Neuron (in vitro differentiated cells): ENCODE measurements at regions not wholly inside any gene's neighbourhood (a gene's known extent, or its start where the extent isn't known, plus 50 kb on each side); places are given as distances from the start of the nearest gene placed in this dataset.

ENCODE experiments used
- H2AFZ ChIP-seq: one replicate; pipeline ENCODE4 v1.6.1; 2013; ENCODE audit warnings: low read depth, mild to moderate bottlenecking, inconsistent platforms, low read length, moderate library complexity
- H3K27me3 ChIP-seq: one replicate; pipeline ENCODE4 v1.6.1; 2013; ENCODE audit warnings: low read length; ENCODE audit not compliant: insufficient read depth
- H3K36me3 ChIP-seq: one replicate; pipeline ENCODE4 v1.6.1; 2013; ENCODE audit warnings: low read length; ENCODE audit not compliant: insufficient read depth
- H3K4me1 ChIP-seq: one replicate; pipeline ENCODE4 v1.6.1; 2013; ENCODE audit warnings: low read length; ENCODE audit not compliant: insufficient read depth
- H3K4me3 ChIP-seq: 2 replicates; pipeline ENCODE4 v1.5.1; 2013; ENCODE audit warnings: mild to moderate bottlenecking, low read length, moderate library complexity
- H3K9me3 ChIP-seq: one replicate; pipeline ENCODE4 v1.6.1; 2013; ENCODE audit warnings: low read length

- Histone ChIP-seq H3K4me3 (no peak overlapping the region), H3K4me1 (no peaks in the 10 kb centered on the region), H3K9me3 (no peaks in the 10 kb centered on the region), H2AFZ (no peak overlapping the region), H3K36me3 (no peaks in the 10 kb centered on the region), H3K27me3 (no peaks in the 10 kb centered on the region)
Measured at GRCh38 chr16:65875381-65876055, 491.0 kb upstream of the CDH5 start.

- H3K27me3 ChIP-seq = no peaks in the 10 kb centered on the region
- no peaks in the 10 kb centered on the region for H3K36me3 ChIP-seq
- H3K9me3 ChIP-seq = no peaks in the 10 kb centered on the region
- H2AFZ ChIP-seq = no peak overlapping the region
- H3K4me3 ChIP-seq = no peak overlapping the region
- H3K4me1 ChIP-seq = no peaks in the 10 kb centered on the region
Measured at GRCh38 chr16:65869261-65869660, 497.2 kb upstream of the CDH5 start.

- Histone ChIP-seq H2AFZ (no peak overlapping the region), H3K27me3 (no peaks in the 10 kb centered on the region), H3K36me3 (no peaks in the 10 kb centered on the region), H3K4me3 (no peak overlapping the region), H3K9me3 (no peaks in the 10 kb centered on the region), H3K4me1 (no peaks in the 10 kb centered on the region)
Measured at GRCh38 chr16:65867276-65867960, 499.1 kb upstream of the CDH5 start.

DNA sequence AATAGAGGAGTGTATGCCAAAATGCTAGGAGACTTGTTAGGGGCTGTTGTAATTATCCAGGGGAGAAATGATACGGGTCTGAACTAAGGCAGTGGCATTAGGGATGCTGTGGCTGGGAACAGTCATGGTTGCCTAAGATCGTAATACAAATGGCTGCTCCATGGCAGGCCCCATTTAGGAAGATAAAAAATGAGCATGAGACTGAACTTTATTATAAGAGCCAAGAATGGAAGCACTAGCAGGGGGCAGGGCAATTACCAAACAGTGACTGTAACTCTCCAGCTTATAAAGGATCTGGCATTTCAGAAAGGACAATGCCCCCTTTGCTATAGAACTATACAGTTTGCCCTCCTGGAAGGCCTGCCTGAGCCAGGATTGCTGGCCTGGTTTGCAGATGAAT lies 503.3 kb upstream of the CDH5 start:
- no peaks in the 10 kb centered on the region for H3K4me1 ChIP-seq
- no peaks in the 10 kb centered on the region for H3K9me3 ChIP-seq
- no peak overlapping the region for H3K4me3 ChIP-seq
- no peaks in the 10 kb centered on the region for H3K27me3 ChIP-seq
- no peaks in the 10 kb centered on the region for H3K36me3 ChIP-seq
- no peak overlapping the region for H2AFZ ChIP-seq

GRCh38 chr16:65861131-65861731 lies 505.3 kb upstream of the CDH5 start:
- Histone ChIP-seq H3K4me1 (no peaks in the 10 kb centered on the region), H3K4me3 (no peak overlapping the region), H2AFZ (no peak overlapping the region), H3K36me3 (no peaks in the 10 kb centered on the region), H3K27me3 (no peaks in the 10 kb centered on the region), H3K9me3 (no peaks in the 10 kb centered on the region)

DNA sequence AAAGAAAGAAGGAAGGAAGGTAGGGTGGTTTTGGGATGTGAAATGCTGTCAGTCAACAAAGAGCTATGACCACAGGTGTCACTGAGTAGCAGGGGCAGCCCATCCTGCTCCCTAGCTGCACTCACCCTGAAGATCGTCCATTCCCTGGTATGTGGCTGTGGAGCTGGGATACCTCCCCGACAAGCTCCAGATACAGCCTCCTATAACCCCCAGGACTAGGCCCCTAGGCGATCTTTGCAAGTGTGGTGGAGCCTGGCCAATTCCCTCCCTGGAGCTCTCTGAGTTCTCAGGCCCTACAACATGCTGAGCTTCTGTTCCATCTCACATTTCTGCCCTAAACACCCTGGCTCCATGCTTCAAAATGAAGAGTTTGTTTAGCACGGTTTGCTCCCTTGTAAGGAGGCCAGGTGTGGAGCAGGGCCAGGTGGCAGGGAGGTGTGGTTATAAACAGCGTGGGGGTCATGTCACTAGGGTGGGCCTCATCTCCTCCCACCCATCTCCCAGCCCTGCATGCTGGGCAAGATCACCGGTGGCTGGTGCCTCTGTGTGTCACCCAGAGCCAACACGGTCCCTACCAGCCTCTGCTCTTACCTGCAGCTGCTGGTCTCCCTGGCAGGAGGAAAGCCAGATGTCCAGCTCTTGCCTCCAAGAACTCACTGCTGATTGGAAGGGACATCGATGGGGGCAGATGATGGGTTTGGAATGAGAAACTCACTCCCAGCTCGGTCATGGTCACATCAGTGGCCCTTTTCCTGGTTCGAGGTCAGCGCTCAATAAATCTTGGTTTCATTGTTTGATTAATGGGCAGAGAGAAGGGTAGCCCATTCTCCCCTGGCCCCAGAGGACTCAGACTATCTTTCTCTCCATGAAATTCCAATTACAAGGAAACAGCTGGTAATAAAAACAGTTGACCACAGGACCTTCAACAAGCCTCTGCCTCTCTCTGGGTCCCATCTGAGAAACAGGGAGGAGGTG lies 511.0 kb upstream of the CDH5 start:
- no peaks in the 10 kb centered on the region for H3K9me3 ChIP-seq

GRCh38 chr16:65846210-65846602 lies 520.3 kb upstream of the CDH5 start:
- Histone ChIP-seq H3K4me1 (no peaks in the 10 kb centered on the region), H3K4me3 (no peak overlapping the region), H2AFZ (no peak overlapping the region), H3K36me3 (no peaks in the 10 kb centered on the region), H3K27me3 (no peaks in the 10 kb centered on the region), H3K9me3 (no peaks in the 10 kb centered on the region)

More for the DNA sequence above, 511.0 kb upstream of the CDH5 start:
- Histone ChIP-seq H3K27me3 (no peaks in the 10 kb centered on the region), H3K4me1 (no peaks in the 10 kb centered on the region), H3K4me3 (no peak overlapping the region), H3K36me3 (no peaks in the 10 kb centered on the region), H2AFZ (no peak overlapping the region)

- Histone ChIP-seq H2AFZ (no peak overlapping the region), H3K4me1 (no peaks in the 10 kb centered on the region), H3K4me3 (no peak overlapping the region), H3K36me3 (no peaks in the 10 kb centered on the region), H3K9me3 (no peaks in the 10 kb centered on the region), H3K27me3 (no peaks in the 10 kb centered on the region)
Measured at GRCh38 chr16:65845466-65846209, 520.9 kb upstream of the CDH5 start.

GRCh38 chr16:65843941-65844340 lies 522.5 kb upstream of the CDH5 start:
- Histone ChIP-seq H3K4me3 (no peak overlapping the region), H3K9me3 (no peaks in the 10 kb centered on the region), H3K36me3 (no peaks in the 10 kb centered on the region)

GRCh38 chr16:65842067-65842466 lies 524.4 kb upstream of the CDH5 start:
- no peaks in the 10 kb centered on the region for H3K9me3 ChIP-seq
- H3K27me3 ChIP-seq = no peaks in the 10 kb centered on the region
- no peak overlapping the region for H3K4me3 ChIP-seq
- H3K36me3 ChIP-seq = no peaks in the 10 kb centered on the region
- H3K4me1 ChIP-seq = no peaks in the 10 kb centered on the region
- no peak overlapping the region for H2AFZ ChIP-seq

More at GRCh38 chr16:65843941-65844340, 522.5 kb upstream of the CDH5 start:
- H2AFZ ChIP-seq = no peak overlapping the region
- no peaks in the 10 kb centered on the region for H3K4me1 ChIP-seq
- no peaks in the 10 kb centered on the region for H3K27me3 ChIP-seq

- Histone ChIP-seq H3K36me3 (no peaks in the 10 kb centered on the region), H2AFZ (no peak overlapping the region), H3K4me1 (no peaks in the 10 kb centered on the region), H3K4me3 (no peak overlapping the region), H3K27me3 (no peaks in the 10 kb centered on the region), H3K9me3 (no peaks in the 10 kb centered on the region)
Measured at GRCh38 chr16:65838001-65838400, 528.5 kb upstream of the CDH5 start.

DNA sequence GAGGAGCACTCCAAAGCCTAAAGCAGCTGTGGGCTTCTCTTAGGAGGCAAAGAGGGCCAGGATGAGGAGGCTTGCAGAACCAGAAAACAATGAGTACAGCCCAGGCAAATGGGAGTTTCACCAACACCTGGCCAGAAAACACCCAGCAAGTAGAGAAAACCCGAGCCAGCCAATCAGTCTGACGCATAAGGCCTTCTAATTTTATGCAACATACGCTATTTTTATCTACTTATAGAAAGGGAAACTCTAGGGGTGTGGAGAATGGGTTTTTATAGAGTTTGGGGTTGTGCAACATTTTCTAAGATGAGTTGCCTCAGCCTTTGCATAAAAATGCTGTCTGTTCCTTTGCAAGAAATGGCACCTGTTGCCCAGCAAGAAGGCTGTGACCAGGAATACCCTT lies 529.0 kb upstream of the CDH5 start:
- Histone ChIP-seq H3K4me3 (no peak overlapping the region), H3K4me1 (no peaks in the 10 kb centered on the region), H3K36me3 (no peaks in the 10 kb centered on the region), H2AFZ (no peak overlapping the region), H3K27me3 (no peaks in the 10 kb centered on the region), H3K9me3 (no peaks in the 10 kb centered on the region)
